GM12872 (cell line): ENCODE measurements at regions not wholly inside any gene's neighbourhood (a gene's known extent, or its start where the extent isn't known, plus 50 kb on each side); places are given as distances from the start of the nearest gene placed in this dataset.

ENCODE experiments used
- CTCF ChIP-seq: IDR thresholded peaks from 3 replicates; pipeline ENCODE4 v1.5.1; 2011; ENCODE audit warnings: low read depth, mild to moderate bottlenecking, low read length, moderate library complexity; ENCODE audit not compliant: insufficient read depth

GRCh38 chr15:94028809-94029208, 202.6 kb upstream of the MCTP2 start:
- no peak for TF ChIP-seq CTCF

GRCh38 chr15:94028121-94028520, 203.2 kb upstream of the MCTP2 start:
- no peak for TF ChIP-seq CTCF

GRCh38 chr15:94027581-94027980, 203.8 kb upstream of the MCTP2 start:
- no peak for TF ChIP-seq CTCF

- no peak for TF ChIP-seq CTCF
These were observed 204.7 kb upstream of the MCTP2 start for GRCh38 chr15:94026458-94027304.

- no peak for TF ChIP-seq CTCF
These were observed 207.8 kb upstream of the MCTP2 start for GRCh38 chr15:94023531-94023930.

- no peak for TF ChIP-seq CTCF
These were observed 209.6 kb upstream of the MCTP2 start for GRCh38 chr15:94021621-94022320.

- TF ChIP-seq CTCF = no peak
These were observed 212.3 kb upstream of the MCTP2 start for GRCh38 chr15:94019062-94019461.
